HepG2 (cell line): ENCODE measurements at regions not wholly inside any gene's neighbourhood (a gene's known extent, or its start where the extent isn't known, plus 50 kb on each side); places are given as distances from the start of the nearest gene placed in this dataset.

Experiments used
- ATAC-seq: fragments of 200-7000 bp; cut with Tn5 transposase; 3 replicates; pipeline ENCODE4 v1.9.1; 2020; ENCODE audit warnings: mild to moderate bottlenecking, moderate library complexity
- BruUV-seq: library from RNA; stranded (reverse); fragments of 400-500 nt; replicated peaks from 2 replicates; lab custom pipeline; 2021; lab: Mats Ljungman, UMichigan
- CTCF ChIA-PET: fragments of 300-600 bp; formaldehyde crosslinking; extraction: SDS; loops from one replicate; lab custom pipeline; 2021; ENCODE audit warnings: low total read pairs, inconsistent platforms, low intra/inter-chr PET ratio; lab: Yijun Ruan, JAX
- POLR2A ChIA-PET: fragments of 350-600 bp; sonication (Branson Sonifier 250); formaldehyde crosslinking; loops from one replicate; lab custom pipeline; 2020; ENCODE audit warnings: antibody characterized with exemption, inconsistent platforms; lab: Yijun Ruan, JAX
- DNase-seq: peaks from one replicate; pipeline ENCODE4 v3.0.0-alpha.2; 2015; ENCODE audit warnings: low spot score
- FAIRE-seq: peaks from 3 replicates; lab custom pipeline; 2011; peaks lifted over from hg19 to GRCh38; lab: Jason Lieb, UNC
- H2AFZ ChIP-seq: one replicate; pipeline ENCODE4 v1.6.1; 2011; ENCODE audit warnings: low read length, inconsistent platforms
- H3K27ac ChIP-seq: fragments of 300-600 bp; 3 replicates; pipeline ENCODE4 v1.8.0; 2011; ENCODE audit warnings: mixed run types, mild to moderate bottlenecking, mixed read lengths, low read length, inconsistent platforms; ENCODE audit not compliant: insufficient read depth; ENCODE audit errors: extremely low read length
- H3K27me3 ChIP-seq, 2 experiments: fragments of 200-600 bp in 1 of 2; 2 replicates in 1 of 2; 3 replicates in 1 of 2; pipeline versions ENCODE4 v1.6.0 to v1.8.0; 2011; ENCODE audit warnings: low read length in 2 of 2, mild to moderate bottlenecking in 2 of 2, moderate library complexity in 2 of 2, inconsistent platforms in 1 of 2; ENCODE audit not compliant: insufficient read depth in 2 of 2, control insufficient read depth in 1 of 2
- H3K36me3 ChIP-seq, 2 experiments: fragments of 200-600 bp in 1 of 2; replicated peaks in 1 of 2; 2 replicates in 1 of 2; 3 replicates in 1 of 2; pipeline versions ENCODE4 v1.5.1 to v1.8.0; 2011; ENCODE audit warnings: low read length in 2 of 2, inconsistent platforms in 1 of 2; ENCODE audit not compliant: insufficient read depth in 2 of 2, control insufficient read depth in 1 of 2
- H3K4me1 ChIP-seq: 2 replicates; pipeline ENCODE4 v1.5.1; 2012; ENCODE audit warnings: low read length, inconsistent platforms; ENCODE audit not compliant: insufficient read depth
- H3K4me2 ChIP-seq: 2 replicates; pipeline ENCODE4 v1.6.0; 2011; ENCODE audit warnings: low read depth, low read length, inconsistent platforms
- H3K4me3 ChIP-seq, 3 experiments: fragments of 200-600 bp in 1 of 3; sonication (generic), shearing (Covaris generic) in 1 of 3; replicated peaks in 1 of 3; 2 replicates each; pipeline ENCODE4 v1.5.1; 2011 to 2016; ENCODE audit warnings: low read length in 3 of 3, inconsistent platforms in 2 of 3, low read depth in 2 of 3, mild to moderate bottlenecking in 2 of 3, control low read depth in 1 of 3, mixed read lengths in 1 of 3; ENCODE audit not compliant: insufficient read depth in 1 of 3
- H3K79me2 ChIP-seq: one replicate; pipeline ENCODE4 v1.6.1; 2011; ENCODE audit warnings: low read length, inconsistent platforms; ENCODE audit not compliant: insufficient read depth
- H3K9ac ChIP-seq: 2 replicates; pipeline ENCODE4 v1.6.0; 2011; ENCODE audit warnings: mild to moderate bottlenecking, low read depth, low read length, inconsistent platforms; ENCODE audit not compliant: insufficient read depth
- H3K9me3 ChIP-seq: 2 replicates; pipeline ENCODE4 v1.5.1; 2012; ENCODE audit warnings: mild to moderate bottlenecking, low read length
- H4K20me1 ChIP-seq: 2 replicates; pipeline ENCODE4 v1.6.0; 2011; ENCODE audit warnings: inconsistent platforms, mild to moderate bottlenecking, low read length, moderate library complexity; ENCODE audit not compliant: insufficient read depth
- ISL2 ChIP-seq: sonication (generic); formaldehyde crosslinking; IDR thresholded peaks from 2 replicates; pipeline ENCODE4 v1.5.0; 2020; ENCODE audit warnings: missing genetic modification reagents
- NCOA5 ChIP-seq: sonication (generic); formaldehyde crosslinking; IDR thresholded peaks from 2 replicates; pipeline ENCODE4 v1.4.0; 2020; ENCODE audit warnings: missing genetic modification reagents
- POGK ChIP-seq: sonication (generic); formaldehyde crosslinking; conservative IDR thresholded peaks from 2 replicates; pipeline ENCODE4 v1.8.0; 2022; ENCODE audit warnings: mild to moderate bottlenecking, moderate library complexity, missing genetic modification reagents
- RNF2 ChIP-seq: fragments of 450-650 bp; conservative IDR thresholded peaks from 2 replicates; pipeline ENCODE4 v1.6.1; 2016; ENCODE audit warnings: low read depth
- SNAPC5 ChIP-seq: sonication (generic); formaldehyde crosslinking; IDR thresholded peaks from 2 replicates; pipeline ENCODE4 v1.8.1; 2023; ENCODE audit warnings: mild to moderate bottlenecking, missing genetic modification reagents, borderline replicate concordance
- SP5 ChIP-seq: IDR thresholded peaks from 2 replicates; pipeline ENCODE4 v1.6.1; 2016; ENCODE audit warnings: low read depth, borderline replicate concordance
- ZNF12 ChIP-seq: sonication (generic); formaldehyde crosslinking; IDR thresholded peaks from 2 replicates; pipeline ENCODE4 v1.5.0; 2020; ENCODE audit warnings: missing genetic modification reagents
- ZNF136 ChIP-seq: sonication (generic); formaldehyde crosslinking; IDR thresholded peaks from 2 replicates; pipeline ENCODE4 v1.8.1; 2022; ENCODE audit warnings: low read depth, mild to moderate bottlenecking, moderate library complexity, missing genetic modification reagents
- ZNF18 ChIP-seq: sonication (generic); formaldehyde crosslinking; IDR thresholded peaks from 2 replicates; pipeline ENCODE4 v1.8.0; 2022; ENCODE audit warnings: mild to moderate bottlenecking, missing genetic modification reagents; ENCODE audit not compliant: insufficient replicate concordance
- ZNF326 ChIP-seq: sonication (generic); formaldehyde crosslinking; IDR thresholded peaks from 2 replicates; pipeline ENCODE4 v1.4.0; 2020; ENCODE audit warnings: missing genetic modification reagents, borderline replicate concordance
- ZNF598 ChIP-seq: sonication (generic); formaldehyde crosslinking; IDR thresholded peaks from 2 replicates; pipeline ENCODE4 v1.5.1; 2020; ENCODE audit warnings: mild to moderate bottlenecking, missing genetic modification reagents, borderline replicate concordance
- WGBS: methylation state at CpG from one replicate; pipeline ENCODE4 v1.1.6; 2017; ENCODE audit warnings: low lambda C conversion rate; 5-methylcytosine and 5-hydroxymethylcytosine counted together
- in situ Hi-C: cut with HindIII; loops from 2 replicates; pipeline ENCODE4 v1.10.0; 2017; ENCODE audit warnings: low pct_unique_long_range_greater_than_20kb; ENCODE audit not compliant: extremely low pct_ligation_motif_present
- intact Hi-C: fragments of 100-400 bp; cut with micrococcal nuclease; formaldehyde crosslinking; loops from one replicate; pipeline ENCODE4 v1.10.0; 2022; ENCODE audit not compliant: unreplicated experiment

GRCh38 chr3:189490749-189491148 lies 140.4 kb upstream of the TP63 start:
- 3% methylated on average over 3 of the region's 3 CpGs for WGBS
- Histone ChIP-seq H3K27ac (no peak overlapping the region), H3K9ac (no peak overlapping the region), H3K27me3 (no peaks in the 10 kb centered on the region), H3K9me3 (no peaks in the 10 kb centered on the region), H3K4me2 (no peak overlapping the region), H3K79me2 (no peaks in the 10 kb centered on the region), H2AFZ (no peak overlapping the region), H3K4me1 (no peaks in the 10 kb centered on the region), H3K36me3 (no peaks in the 10 kb centered on the region), H3K4me3 (no peak overlapping the region), H4K20me1 (no peaks in the 10 kb centered on the region)
- ATAC-seq: no peak
- ChIA-PET CTCF (no interaction called here), POLR2A (no interaction called here)
- no peak for FAIRE-seq
- BruUV-seq: no TSS peak
- DNase-seq: no peak
- in situ Hi-C loops (no loop called here), intact Hi-C loops (no loop called here)
- no peak for TF ChIP-seq ZNF18
- no peak for TF ChIP-seq POGK (CRISPR knock-in tag)
- TF ChIP-seq ZNF12 (CRISPR knock-in tag): no peak
- no peak for TF ChIP-seq ZNF136 (CRISPR knock-in tag)
- no peak for TF ChIP-seq ISL2 (CRISPR knock-in tag)
- TF ChIP-seq RNF2: no peak
- TF ChIP-seq SP5 (CRISPR knock-in tag): no peak
- TF ChIP-seq ZNF598 (CRISPR knock-in tag): no peak
- no peak for TF ChIP-seq SNAPC5 (CRISPR knock-in tag)
- no peak for TF ChIP-seq ZNF326 (CRISPR knock-in tag)
- TF ChIP-seq NCOA5 (CRISPR knock-in tag): no peak
- TF ChIP-seq, all 625 proteins: peak for 0
